SK-N-SH treated with all-trans-retinoic acid at 6 μM for 48 hours (cell line): ENCODE measurements at regions not wholly inside any gene's neighbourhood (a gene's known extent, or its start where the extent isn't known, plus 50 kb on each side); places are given as distances from the start of the nearest gene placed in this dataset.

ENCODE experiments used
- ATAC-seq: fragments of 200-7000 bp; cut with Tn5 transposase; 3 replicates; pipeline ENCODE4 v1.9.1; 2020; ENCODE audit warnings: mild to moderate bottlenecking, moderate library complexity
- ARNTL ChIP-seq: fragments of 450-650 bp; formaldehyde crosslinking; IDR thresholded peaks from 2 replicates; pipeline ENCODE4 v1.5.0; 2020; ENCODE audit warnings: low read depth, mild to moderate bottlenecking, moderate library complexity, borderline replicate concordance
- BACH2 ChIP-seq: fragments of 250-450 bp; sonication (Bioruptor Pico); IDR thresholded peaks from 2 replicates; pipeline ENCODE4 v1.9.0; 2021; ENCODE audit warnings: mild to moderate bottlenecking, borderline replicate concordance
- CSDC2 ChIP-seq: fragments of 250-450 bp; sonication (Bioruptor Pico); IDR thresholded peaks from 2 replicates; pipeline ENCODE4 v1.5.0; 2020; ENCODE audit warnings: mild to moderate bottlenecking, moderate library complexity
- ESRRG ChIP-seq: fragments of 250-450 bp; sonication (Bioruptor Pico); IDR thresholded peaks from 2 replicates; pipeline ENCODE4 v1.6.1; 2021; ENCODE audit warnings: mild to moderate bottlenecking
- GLIS3 ChIP-seq: fragments of 250-450 bp; sonication (Bioruptor Pico); IDR thresholded peaks from 2 replicates; pipeline ENCODE4 v1.5.0; 2020; ENCODE audit warnings: mild to moderate bottlenecking, moderate library complexity
- ISL1 ChIP-seq: fragments of 250-450 bp; sonication (Bioruptor Pico); IDR thresholded peaks from 2 replicates; pipeline ENCODE4 v2.1.2; 2022; ENCODE audit warnings: mild to moderate bottlenecking, moderate library complexity
- OSR1 ChIP-seq: fragments of 250-450 bp; sonication (Bioruptor Pico); IDR thresholded peaks from 2 replicates; pipeline ENCODE4 v1.8.0; 2022; ENCODE audit warnings: moderate library complexity, mild to moderate bottlenecking, inconsistent platforms
- PPARA ChIP-seq: fragments of 250-450 bp; sonication (Bioruptor Pico); IDR thresholded peaks from 2 replicates; pipeline ENCODE4 v1.5.0; 2020; ENCODE audit warnings: mild to moderate bottlenecking, borderline replicate concordance
- RARB ChIP-seq: fragments of 250-450 bp; sonication (Bioruptor Pico); IDR thresholded peaks from 2 replicates; pipeline ENCODE4 v1.8.0; 2021; ENCODE audit warnings: mild to moderate bottlenecking, moderate library complexity
- SNAI2 ChIP-seq: fragments of 250-450 bp; sonication (Bioruptor Pico); IDR thresholded peaks from 2 replicates; pipeline ENCODE4 v1.5.0; 2020; ENCODE audit warnings: mild to moderate bottlenecking, moderate library complexity
- TCF4 ChIP-seq: fragments of 250-450 bp; sonication (Bioruptor Pico); IDR thresholded peaks from 2 replicates; pipeline ENCODE4 v1.8.0; 2021; ENCODE audit warnings: mild to moderate bottlenecking, moderate library complexity, borderline replicate concordance
- TOX ChIP-seq: fragments of 250-450 bp; sonication (Bioruptor Pico); IDR thresholded peaks from 2 replicates; pipeline ENCODE4 v1.8.0; 2021; ENCODE audit warnings: mild to moderate bottlenecking, moderate library complexity, borderline replicate concordance
- ZC3H10 ChIP-seq: fragments of 250-450 bp; sonication (Bioruptor Pico); IDR thresholded peaks from 2 replicates; pipeline ENCODE4 v1.5.1; 2021; ENCODE audit warnings: mild to moderate bottlenecking, moderate library complexity
- ZFP3 ChIP-seq: fragments of 250-450 bp; sonication (Bioruptor Pico); IDR thresholded peaks from 2 replicates; pipeline ENCODE4 v1.5.0; 2020; ENCODE audit warnings: mild to moderate bottlenecking, moderate library complexity
- ZFP30 ChIP-seq: fragments of 450-650 bp; formaldehyde crosslinking; IDR thresholded peaks from 2 replicates; pipeline ENCODE4 v1.5.0; 2022; ENCODE audit warnings: mild to moderate bottlenecking, moderate library complexity
- ZNF565 ChIP-seq: fragments of 450-650 bp; formaldehyde crosslinking; conservative IDR thresholded peaks from 2 replicates; pipeline ENCODE4 v1.5.0; 2020; ENCODE audit warnings: low read depth, mild to moderate bottlenecking, moderate library complexity
- ZNF70 ChIP-seq: fragments of 450-650 bp; formaldehyde crosslinking; IDR thresholded peaks from 2 replicates; pipeline ENCODE4 v1.5.0; 2020; ENCODE audit warnings: mild to moderate bottlenecking, moderate library complexity
- ZNF8 ChIP-seq: fragments of 450-650 bp; formaldehyde crosslinking; IDR thresholded peaks from 2 replicates; pipeline ENCODE4 v1.5.0; 2020; ENCODE audit warnings: mild to moderate bottlenecking, moderate library complexity
- TF ChIP-seq, protein P1 (sequence below): fragments of 250-450 bp; sonication (Bioruptor Pico); IDR thresholded peaks from 2 replicates; pipeline ENCODE4 v1.8.0; 2021; ENCODE audit warnings: low read depth, mild to moderate bottlenecking, moderate library complexity, borderline replicate concordance
- TF ChIP-seq, protein P2 (sequence below): fragments of 250-450 bp; sonication (Bioruptor Pico); IDR thresholded peaks from 2 replicates; pipeline ENCODE4 v1.5.1; 2021; ENCODE audit warnings: mild to moderate bottlenecking, moderate library complexity
- TF ChIP-seq, protein P3 (sequence below): fragments of 250-450 bp; sonication (Bioruptor Pico); IDR thresholded peaks from 2 replicates; pipeline ENCODE4 v1.8.0; 2020; ENCODE audit warnings: mild to moderate bottlenecking, moderate library complexity, borderline replicate concordance
- TF ChIP-seq, protein P4 (sequence below): fragments of 250-450 bp; sonication (Bioruptor Pico); IDR thresholded peaks from 2 replicates; pipeline ENCODE4 v1.5.0; 2020; ENCODE audit warnings: mild to moderate bottlenecking, moderate library complexity

DNA sequence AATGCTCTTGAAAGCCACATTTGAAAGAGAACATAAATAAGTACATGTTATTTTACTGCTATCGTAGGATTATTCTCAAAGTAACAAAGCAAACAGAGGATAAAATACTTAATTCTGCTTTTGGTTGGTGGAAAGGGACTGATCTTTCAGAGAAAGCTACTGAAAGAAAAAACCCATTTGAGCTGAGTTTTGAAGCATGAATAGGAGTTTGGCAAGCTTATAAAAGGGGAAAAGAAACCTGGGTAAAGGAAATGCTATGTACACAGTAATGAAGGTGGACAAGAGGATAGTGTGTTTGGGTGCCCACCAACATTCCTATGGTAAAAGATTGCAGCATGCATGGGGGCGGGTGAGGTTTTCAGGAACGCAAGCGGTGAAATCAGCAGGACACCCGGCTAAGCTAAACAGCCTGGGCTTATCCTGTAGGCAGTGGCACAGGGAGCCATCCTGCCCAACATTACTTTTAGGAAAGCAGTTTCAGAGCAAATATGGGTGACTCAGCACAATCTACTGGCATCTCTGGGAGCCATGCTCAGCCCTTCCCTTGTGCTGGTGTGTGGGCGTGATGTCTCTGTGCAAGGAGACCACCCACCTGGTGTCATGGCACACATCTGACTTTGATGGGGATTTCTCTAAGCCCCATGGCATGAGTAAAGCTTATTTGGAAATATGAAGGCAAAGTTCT, 673.9 kb upstream of the KLF4 start:
- TF ChIP-seq, protein P1, sequence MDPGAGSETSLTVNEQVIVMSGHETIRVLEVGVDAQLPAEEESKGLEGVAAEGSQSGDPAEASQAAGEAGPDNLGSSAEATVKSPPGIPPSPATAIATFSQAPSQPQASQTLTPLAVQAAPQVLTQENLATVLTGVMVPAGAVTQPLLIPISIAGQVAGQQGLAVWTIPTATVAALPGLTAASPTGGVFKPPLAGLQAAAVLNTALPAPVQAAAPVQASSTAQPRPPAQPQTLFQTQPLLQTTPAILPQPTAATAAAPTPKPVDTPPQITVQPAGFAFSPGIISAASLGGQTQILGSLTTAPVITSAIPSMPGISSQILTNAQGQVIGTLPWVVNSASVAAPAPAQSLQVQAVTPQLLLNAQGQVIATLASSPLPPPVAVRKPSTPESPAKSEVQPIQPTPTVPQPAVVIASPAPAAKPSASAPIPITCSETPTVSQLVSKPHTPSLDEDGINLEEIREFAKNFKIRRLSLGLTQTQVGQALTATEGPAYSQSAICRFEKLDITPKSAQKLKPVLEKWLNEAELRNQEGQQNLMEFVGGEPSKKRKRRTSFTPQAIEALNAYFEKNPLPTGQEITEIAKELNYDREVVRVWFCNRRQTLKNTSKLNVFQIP (CRISPR knock-in tag), result no peak
- peak; percentile 93 for TF ChIP-seq ZFP3
- TF ChIP-seq PPARA (CRISPR knock-in tag), result no peak
- TF ChIP-seq, protein P2, sequence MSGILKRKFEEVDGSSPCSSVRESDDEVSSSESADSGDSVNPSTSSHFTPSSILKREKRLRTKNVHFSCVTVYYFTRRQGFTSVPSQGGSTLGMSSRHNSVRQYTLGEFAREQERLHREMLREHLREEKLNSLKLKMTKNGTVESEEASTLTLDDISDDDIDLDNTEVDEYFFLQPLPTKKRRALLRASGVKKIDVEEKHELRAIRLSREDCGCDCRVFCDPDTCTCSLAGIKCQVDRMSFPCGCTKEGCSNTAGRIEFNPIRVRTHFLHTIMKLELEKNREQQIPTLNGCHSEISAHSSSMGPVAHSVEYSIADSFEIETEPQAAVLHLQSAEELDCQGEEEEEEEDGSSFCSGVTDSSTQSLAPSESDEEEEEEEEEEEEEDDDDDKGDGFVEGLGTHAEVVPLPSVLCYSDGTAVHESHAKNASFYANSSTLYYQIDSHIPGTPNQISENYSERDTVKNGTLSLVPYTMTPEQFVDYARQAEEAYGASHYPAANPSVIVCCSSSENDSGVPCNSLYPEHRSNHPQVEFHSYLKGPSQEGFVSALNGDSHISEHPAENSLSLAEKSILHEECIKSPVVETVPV (CRISPR knock-in tag), result no peak
- TF ChIP-seq, protein P3, sequence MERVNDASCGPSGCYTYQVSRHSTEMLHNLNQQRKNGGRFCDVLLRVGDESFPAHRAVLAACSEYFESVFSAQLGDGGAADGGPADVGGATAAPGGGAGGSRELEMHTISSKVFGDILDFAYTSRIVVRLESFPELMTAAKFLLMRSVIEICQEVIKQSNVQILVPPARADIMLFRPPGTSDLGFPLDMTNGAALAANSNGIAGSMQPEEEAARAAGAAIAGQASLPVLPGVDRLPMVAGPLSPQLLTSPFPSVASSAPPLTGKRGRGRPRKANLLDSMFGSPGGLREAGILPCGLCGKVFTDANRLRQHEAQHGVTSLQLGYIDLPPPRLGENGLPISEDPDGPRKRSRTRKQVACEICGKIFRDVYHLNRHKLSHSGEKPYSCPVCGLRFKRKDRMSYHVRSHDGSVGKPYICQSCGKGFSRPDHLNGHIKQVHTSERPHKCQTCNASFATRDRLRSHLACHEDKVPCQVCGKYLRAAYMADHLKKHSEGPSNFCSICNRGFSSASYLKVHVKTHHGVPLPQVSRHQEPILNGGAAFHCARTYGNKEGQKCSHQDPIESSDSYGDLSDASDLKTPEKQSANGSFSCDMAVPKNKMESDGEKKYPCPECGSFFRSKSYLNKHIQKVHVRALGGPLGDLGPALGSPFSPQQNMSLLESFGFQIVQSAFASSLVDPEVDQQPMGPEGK (CRISPR knock-in tag), result no peak
- no peak for TF ChIP-seq ESRRG (CRISPR knock-in tag)
- TF ChIP-seq ISL1 (CRISPR knock-in tag), result no peak
- TF ChIP-seq, all 23 proteins: peak for 1
- ATAC-seq, result no peak

DNA sequence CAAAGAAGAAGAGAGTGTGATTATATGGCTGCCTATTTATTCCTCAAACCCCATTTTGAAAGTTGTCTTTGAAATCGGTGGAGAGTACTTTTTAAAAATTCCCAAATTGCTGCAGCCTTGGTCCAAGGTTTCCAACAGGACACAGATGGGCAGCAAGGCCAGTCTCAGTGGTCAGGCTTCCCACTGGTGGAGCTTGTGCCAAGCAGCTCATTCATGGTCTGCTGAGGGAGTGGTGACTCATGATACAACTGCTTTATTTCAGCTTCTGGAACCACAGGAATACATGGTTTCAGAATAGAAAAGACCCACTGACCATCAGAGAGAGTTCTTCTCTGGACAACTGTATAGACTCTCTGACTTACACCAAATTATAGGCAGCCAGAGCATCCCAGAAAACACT, 673.1 kb upstream of the KLF4 start:
- peak; percentile 59 for ATAC-seq
- TF ChIP-seq TCF4 (CRISPR knock-in tag) (no peak), ZNF565 (CRISPR knock-in tag) (no peak), ZFP30 (CRISPR knock-in tag) (no peak), ZNF70 (no peak), SNAI2 (no peak), ESRRG (CRISPR knock-in tag) (no peak), RARB (no peak), ZNF8 (no peak), PPARA (CRISPR knock-in tag) (no peak), TOX (no peak)
- TF ChIP-seq, protein P2 (CRISPR knock-in tag), result no peak
- TF ChIP-seq, protein P1 (CRISPR knock-in tag), result no peak

DNA sequence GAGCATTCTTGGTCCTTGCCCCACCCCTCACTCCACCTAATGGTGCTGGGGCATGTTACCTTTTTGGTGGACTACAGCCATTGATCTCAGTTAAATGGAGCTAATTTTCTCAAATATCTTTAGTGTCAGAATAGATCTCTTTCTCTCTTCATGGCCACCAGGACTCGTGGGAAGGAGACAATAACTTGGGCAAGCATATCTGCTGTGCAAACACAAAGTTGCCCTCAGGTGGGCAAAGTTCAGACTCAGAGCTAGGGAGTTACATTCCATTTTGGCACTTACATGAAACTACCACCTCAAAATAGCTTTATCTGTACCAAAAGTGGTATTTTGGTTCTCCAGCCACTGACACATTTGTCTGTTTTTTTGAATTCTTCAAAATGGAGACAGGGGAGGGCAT, 671.9 kb upstream of the KLF4 start:
- ATAC-seq, result no peak
- TF ChIP-seq ZNF70 (no peak), OSR1 (CRISPR knock-in tag) (no peak), ESRRG (CRISPR knock-in tag) (no peak), RARB (no peak), ZFP30 (CRISPR knock-in tag) (no peak)

DNA sequence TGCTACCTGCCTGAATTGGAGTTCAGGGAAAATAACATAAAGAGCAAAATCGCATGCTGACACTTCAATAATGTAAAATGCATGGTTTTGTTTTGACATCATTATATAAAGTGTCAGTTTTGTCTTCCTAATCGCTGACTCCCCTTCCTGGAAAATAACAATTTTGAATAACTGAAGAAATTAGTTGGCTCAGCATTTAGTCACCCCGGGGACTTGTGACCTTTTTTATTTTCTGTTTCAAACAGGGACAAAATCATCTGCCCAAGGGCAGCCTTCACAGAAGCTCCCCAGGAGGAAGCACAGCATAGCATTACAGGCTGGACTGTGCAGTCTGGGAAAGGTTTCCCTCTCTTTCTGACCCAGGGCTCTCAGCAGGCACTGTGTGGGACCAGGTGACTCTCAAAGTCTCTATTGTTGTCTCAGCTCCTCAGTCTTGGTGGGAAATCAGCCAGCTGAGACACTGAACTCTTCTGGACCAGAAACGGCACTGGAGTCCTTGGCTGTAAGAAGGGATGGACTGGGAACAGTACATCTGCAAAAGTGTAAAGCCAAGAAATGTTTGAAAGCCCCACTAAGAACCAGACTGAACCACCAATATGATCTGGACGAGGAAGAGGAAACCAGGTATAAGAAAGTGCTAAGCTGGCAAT, 671.3 kb upstream of the KLF4 start:
- no peak for TF ChIP-seq ZNF565 (CRISPR knock-in tag)
- TF ChIP-seq, protein P1 (CRISPR knock-in tag), result no peak
- TF ChIP-seq ISL1 (CRISPR knock-in tag), result no peak
- no peak for TF ChIP-seq BACH2 (CRISPR knock-in tag)
- no peak for TF ChIP-seq ZFP30 (CRISPR knock-in tag)
- no peak for TF ChIP-seq SNAI2
- TF ChIP-seq, protein P4, sequence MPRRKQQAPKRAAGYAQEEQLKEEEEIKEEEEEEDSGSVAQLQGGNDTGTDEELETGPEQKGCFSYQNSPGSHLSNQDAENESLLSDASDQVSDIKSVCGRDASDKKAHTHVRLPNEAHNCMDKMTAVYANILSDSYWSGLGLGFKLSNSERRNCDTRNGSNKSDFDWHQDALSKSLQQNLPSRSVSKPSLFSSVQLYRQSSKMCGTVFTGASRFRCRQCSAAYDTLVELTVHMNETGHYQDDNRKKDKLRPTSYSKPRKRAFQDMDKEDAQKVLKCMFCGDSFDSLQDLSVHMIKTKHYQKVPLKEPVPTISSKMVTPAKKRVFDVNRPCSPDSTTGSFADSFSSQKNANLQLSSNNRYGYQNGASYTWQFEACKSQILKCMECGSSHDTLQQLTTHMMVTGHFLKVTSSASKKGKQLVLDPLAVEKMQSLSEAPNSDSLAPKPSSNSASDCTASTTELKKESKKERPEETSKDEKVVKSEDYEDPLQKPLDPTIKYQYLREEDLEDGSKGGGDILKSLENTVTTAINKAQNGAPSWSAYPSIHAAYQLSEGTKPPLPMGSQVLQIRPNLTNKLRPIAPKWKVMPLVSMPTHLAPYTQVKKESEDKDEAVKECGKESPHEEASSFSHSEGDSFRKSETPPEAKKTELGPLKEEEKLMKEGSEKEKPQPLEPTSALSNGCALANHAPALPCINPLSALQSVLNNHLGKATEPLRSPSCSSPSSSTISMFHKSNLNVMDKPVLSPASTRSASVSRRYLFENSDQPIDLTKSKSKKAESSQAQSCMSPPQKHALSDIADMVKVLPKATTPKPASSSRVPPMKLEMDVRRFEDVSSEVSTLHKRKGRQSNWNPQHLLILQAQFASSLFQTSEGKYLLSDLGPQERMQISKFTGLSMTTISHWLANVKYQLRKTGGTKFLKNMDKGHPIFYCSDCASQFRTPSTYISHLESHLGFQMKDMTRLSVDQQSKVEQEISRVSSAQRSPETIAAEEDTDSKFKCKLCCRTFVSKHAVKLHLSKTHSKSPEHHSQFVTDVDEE (CRISPR knock-in tag), result no peak
- TF ChIP-seq CSDC2 (CRISPR knock-in tag), result no peak
- no peak for TF ChIP-seq ZFP3
- TF ChIP-seq GLIS3 (CRISPR knock-in tag), result no peak
- TF ChIP-seq ARNTL (CRISPR knock-in tag), result no peak
- TF ChIP-seq ZC3H10 (CRISPR knock-in tag), result no peak
- no peak for TF ChIP-seq OSR1 (CRISPR knock-in tag)
- no peak for ATAC-seq
